ENCODE measurements at regions not wholly inside any gene's neighbourhood (a gene's known extent, or its start where the extent isn't known, plus 50 kb on each side); places are given as distances from the start of the nearest gene placed in this dataset.
"Not testable (repeated sequence)": the region's sequence is repeated elsewhere in the genome, so short reads cannot be mapped to it uniquely, and the experiment has no call there.

DNA sequence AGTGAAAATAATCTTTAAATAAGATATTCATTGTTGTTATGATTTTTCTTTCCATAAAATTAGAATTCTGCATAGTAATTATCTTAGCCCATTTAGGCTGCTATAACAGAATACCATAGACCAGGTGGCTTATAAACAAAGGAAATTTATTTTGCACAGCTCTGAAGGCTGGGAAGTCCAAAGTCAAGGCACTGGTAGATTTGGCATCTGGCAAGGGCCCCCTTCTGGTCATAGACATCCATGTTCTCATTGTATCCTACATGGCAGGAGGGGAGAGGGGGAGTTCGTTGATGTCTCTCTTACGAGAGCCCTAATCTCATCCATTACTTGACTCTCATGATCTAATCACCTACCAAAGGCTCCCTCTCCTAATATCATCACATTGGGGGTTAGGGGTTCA is 175.0 kb upstream of the CCN2 start:
- H3K9me3 ChIP-seq (ENCODE audit: control insufficient read depth, low read length): no peaks in the 10 kb centered on the region
- no peak for DNase-seq (ENCODE audit: low read depth)
- no peak overlapping the region for H3K4me3 ChIP-seq (ENCODE audit: low read length)

DNA sequence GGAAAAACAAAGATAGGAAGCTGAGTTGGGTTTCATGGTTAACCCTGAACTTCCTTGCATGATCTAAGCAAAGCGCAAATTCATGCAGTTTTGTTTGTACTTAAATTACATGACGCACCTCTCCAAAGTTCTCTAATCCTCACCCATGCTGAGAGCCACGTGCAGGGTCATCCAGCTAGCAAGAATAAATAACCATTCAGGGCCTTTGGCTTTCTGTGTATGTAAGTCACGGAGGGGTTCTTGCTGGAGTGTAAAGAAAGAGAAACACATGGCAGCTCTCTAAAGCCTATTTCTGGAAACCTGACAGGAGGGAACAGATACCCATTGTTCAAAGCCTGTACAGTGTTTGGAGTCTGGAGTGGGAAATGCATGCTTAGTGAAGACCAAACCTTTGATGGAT is 171.7 kb upstream of the CCN2 start:
- Histone ChIP-seq H3K4me3 (ENCODE audit: low read length) (no peak overlapping the region), H3K9me3 (ENCODE audit: control insufficient read depth, low read length) (no peaks in the 10 kb centered on the region), H3K27me3 (replicated peaks; ENCODE audit: control insufficient read depth, insufficient read depth, low read length) (no peaks in the 10 kb centered on the region), H3K4me1 (ENCODE audit: control insufficient read depth, insufficient read depth, low read length) (peaks cover 6% of the 10 kb centered on the region), H3K9ac (ENCODE audit: low read length) (no peak overlapping the region), H3K36me3 (ENCODE audit: control insufficient read depth, insufficient read depth, low read length, severe bottlenecking) (no peaks in the 10 kb centered on the region)
- DNase-seq (ENCODE audit: low read depth): peak; percentile 49

More for the DNA sequence above, 175.0 kb upstream of the CCN2 start:
- H3K36me3 ChIP-seq (ENCODE audit: control insufficient read depth, insufficient read depth, low read length, severe bottlenecking): no peaks in the 10 kb centered on the region
- H3K9ac ChIP-seq (ENCODE audit: low read length): no peak overlapping the region
- peaks cover 15% of the 10 kb centered on the region for H3K4me1 ChIP-seq (ENCODE audit: control insufficient read depth, insufficient read depth, low read length)
- no peaks in the 10 kb centered on the region for H3K27me3 ChIP-seq (replicated peaks; ENCODE audit: control insufficient read depth, insufficient read depth, low read length)

DNA sequence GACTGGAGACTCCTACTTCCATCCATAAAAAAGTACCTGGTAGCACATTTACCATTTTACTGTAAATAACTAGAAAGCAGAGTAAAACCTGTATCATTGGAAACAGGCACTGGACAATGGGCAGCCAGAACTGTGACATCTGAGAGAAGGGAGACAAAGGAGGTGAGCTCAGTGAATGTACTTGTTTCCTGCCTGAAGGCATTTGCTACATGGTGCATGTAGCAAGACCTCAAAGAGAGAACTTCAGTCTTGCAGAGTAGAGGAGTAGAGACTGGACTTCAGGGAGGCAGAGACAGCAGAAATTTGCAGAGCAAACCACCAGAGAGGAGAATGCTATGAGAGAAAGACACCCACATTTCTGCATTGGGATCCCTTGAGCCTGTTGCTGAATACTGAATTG is 171.0 kb upstream of the CCN2 start:
- Histone ChIP-seq H3K4me3 (ENCODE audit: low read length) (no peak overlapping the region), H3K9me3 (ENCODE audit: control insufficient read depth, low read length) (no peaks in the 10 kb centered on the region), H3K9ac (ENCODE audit: low read length) (no peak overlapping the region), H3K36me3 (ENCODE audit: control insufficient read depth, insufficient read depth, low read length, severe bottlenecking) (no peaks in the 10 kb centered on the region), H3K27me3 (replicated peaks; ENCODE audit: control insufficient read depth, insufficient read depth, low read length) (no peaks in the 10 kb centered on the region), H3K4me1 (ENCODE audit: control insufficient read depth, insufficient read depth, low read length) (peaks cover 6% of the 10 kb centered on the region)
- DNase-seq (ENCODE audit: low read depth): no peak

DNA sequence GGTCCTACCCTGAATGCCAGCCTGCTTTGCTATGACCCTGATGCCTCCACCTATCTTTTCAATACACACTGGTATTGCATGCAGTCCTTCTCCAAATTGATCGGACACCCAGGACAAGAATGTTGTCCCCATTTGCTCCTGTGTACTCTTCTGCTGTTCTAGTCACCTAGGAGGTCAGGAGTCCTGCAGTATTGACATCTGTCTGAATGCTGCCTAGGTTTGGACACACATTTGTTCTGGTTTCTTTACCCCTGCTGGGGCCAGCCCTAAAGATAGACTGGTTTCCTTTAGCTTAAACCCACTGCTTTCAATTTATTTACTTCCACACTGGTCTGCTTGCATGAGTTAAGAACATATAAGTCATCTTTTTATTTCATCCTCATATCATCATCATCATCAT is 167.0 kb upstream of the CCN2 start:
- DNase-seq (ENCODE audit: low read depth): no peak
- Histone ChIP-seq H3K9ac (ENCODE audit: low read length) (no peak overlapping the region), H3K27me3 (replicated peaks; ENCODE audit: control insufficient read depth, insufficient read depth, low read length) (no peaks in the 10 kb centered on the region), H3K4me1 (ENCODE audit: control insufficient read depth, insufficient read depth, low read length) (peaks cover 5% of the 10 kb centered on the region), H3K4me3 (ENCODE audit: low read length) (no peak overlapping the region), H3K9me3 (ENCODE audit: control insufficient read depth, low read length) (no peaks in the 10 kb centered on the region), H3K36me3 (ENCODE audit: control insufficient read depth, insufficient read depth, low read length, severe bottlenecking) (no peaks in the 10 kb centered on the region)

DNA sequence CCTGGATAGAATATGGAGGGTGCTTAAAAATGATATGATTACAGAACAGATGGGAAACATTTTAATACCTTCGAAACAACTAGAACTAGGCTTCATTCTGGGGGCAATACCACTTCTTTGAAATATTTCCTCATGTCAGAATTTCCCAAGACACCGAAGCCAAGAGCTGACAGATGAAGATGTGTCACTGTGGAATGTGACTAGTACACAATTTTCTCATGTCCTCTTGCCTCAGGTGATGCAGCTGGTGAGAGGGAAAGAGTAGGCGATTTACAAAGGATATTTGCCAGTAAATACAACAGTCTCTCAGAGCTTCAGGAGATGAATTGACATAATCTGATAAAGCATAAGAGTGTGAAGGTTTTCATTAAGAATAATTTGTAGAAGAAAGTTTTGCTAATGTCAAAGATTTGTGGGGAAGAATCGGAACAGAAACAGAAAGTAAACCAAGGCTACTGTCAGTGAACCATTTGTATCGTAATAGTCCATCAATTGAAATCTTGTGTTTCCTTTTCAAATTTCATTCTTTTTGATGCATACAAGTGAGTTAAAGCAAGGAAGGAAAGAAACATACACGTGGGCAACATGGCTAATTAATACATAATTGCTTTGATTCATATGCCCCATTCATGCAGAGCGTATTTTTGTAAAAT is 164.7 kb upstream of the CCN2 start:
- DNase-seq (ENCODE audit: low read depth): no peak
- H3K9me3 ChIP-seq (ENCODE audit: control insufficient read depth, low read length): no peaks in the 10 kb centered on the region
- peak overlapping the region; percentile 68 for H3K4me3 ChIP-seq (ENCODE audit: low read length)
- H3K9ac ChIP-seq (ENCODE audit: low read length): peak overlapping the region; percentile 48
- no peaks in the 10 kb centered on the region for H3K27me3 ChIP-seq (replicated peaks; ENCODE audit: control insufficient read depth, insufficient read depth, low read length)
- no peaks in the 10 kb centered on the region for H3K36me3 ChIP-seq (ENCODE audit: control insufficient read depth, insufficient read depth, low read length, severe bottlenecking)
- peaks cover 5% of the 10 kb centered on the region for H3K4me1 ChIP-seq (ENCODE audit: control insufficient read depth, insufficient read depth, low read length)

DNA sequence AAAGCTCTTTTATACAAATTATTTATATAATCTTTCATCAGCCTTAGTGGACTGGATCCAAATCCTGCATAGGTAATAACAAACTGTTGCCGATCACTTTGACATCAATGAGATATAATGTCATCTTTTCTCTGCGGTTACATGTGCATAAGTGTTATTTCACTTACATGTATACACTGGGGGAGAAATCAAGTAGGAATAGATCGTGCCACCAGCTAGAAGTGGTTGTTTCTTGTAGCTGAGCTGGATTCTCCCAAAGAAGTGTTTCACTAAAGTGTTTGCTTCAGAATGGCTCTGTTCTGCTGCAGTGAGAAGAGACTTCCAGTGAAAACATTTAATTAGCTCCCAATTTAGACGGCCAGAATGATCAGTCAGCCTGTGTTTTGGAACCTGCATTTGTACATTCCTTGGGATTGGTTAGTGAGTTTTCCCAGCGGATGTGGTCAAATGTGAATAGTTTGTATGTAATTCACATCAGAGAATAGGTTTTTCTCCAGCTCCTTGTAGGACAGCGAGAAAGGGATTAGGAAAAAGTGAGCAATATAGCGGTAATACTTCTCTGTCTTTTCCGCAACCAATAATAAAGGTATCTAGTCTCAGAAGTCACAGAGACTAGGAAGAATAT is 163.1 kb upstream of the CCN2 start:
- peaks cover 5% of the 10 kb centered on the region for H3K4me1 ChIP-seq (ENCODE audit: control insufficient read depth, insufficient read depth, low read length)
- no peak overlapping the region for H3K4me3 ChIP-seq (ENCODE audit: low read length)
- H3K9me3 ChIP-seq (ENCODE audit: control insufficient read depth, low read length): peaks cover 8% of the 10 kb centered on the region
- no peak overlapping the region for H3K9ac ChIP-seq (ENCODE audit: low read length)
- H3K36me3 ChIP-seq (ENCODE audit: control insufficient read depth, insufficient read depth, low read length, severe bottlenecking): no peaks in the 10 kb centered on the region
- peak; percentile 39 for DNase-seq (ENCODE audit: low read depth)
- H3K27me3 ChIP-seq (replicated peaks; ENCODE audit: control insufficient read depth, insufficient read depth, low read length): no peaks in the 10 kb centered on the region

DNA sequence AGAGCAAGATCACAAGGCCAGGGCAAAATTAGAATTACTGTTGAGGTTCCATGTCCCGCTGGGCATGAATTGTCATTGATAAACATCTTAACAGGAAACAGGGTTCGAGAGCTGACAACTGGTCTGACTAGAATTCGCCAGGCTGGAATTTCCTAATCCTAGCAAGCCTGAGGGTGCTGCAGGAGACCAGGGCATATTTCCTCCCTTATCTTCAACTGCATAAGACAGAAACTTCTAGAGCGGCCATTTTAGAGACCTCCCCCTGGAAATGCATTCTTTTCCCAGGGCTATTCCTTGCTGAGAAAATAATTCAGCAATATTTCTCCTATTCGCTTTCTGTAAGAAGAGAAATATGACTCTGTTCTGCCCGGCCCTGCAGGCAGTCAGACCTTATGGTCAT is 158.6 kb upstream of the CCN2 start:
- DNase-seq (ENCODE audit: low read depth); H3K9ac ChIP-seq (ENCODE audit: low read length); H3K4me3 ChIP-seq (ENCODE audit: low read length); H3K4me1 ChIP-seq (ENCODE audit: control insufficient read depth, insufficient read depth, low read length); H3K36me3 ChIP-seq (ENCODE audit: control insufficient read depth, insufficient read depth, low read length, severe bottlenecking); H3K27me3 ChIP-seq (replicated peaks; ENCODE audit: control insufficient read depth, insufficient read depth, low read length): not testable (repeated sequence)
- H3K9me3 ChIP-seq (ENCODE audit: control insufficient read depth, low read length): peaks cover 14% of the 10 kb centered on the region

DNA sequence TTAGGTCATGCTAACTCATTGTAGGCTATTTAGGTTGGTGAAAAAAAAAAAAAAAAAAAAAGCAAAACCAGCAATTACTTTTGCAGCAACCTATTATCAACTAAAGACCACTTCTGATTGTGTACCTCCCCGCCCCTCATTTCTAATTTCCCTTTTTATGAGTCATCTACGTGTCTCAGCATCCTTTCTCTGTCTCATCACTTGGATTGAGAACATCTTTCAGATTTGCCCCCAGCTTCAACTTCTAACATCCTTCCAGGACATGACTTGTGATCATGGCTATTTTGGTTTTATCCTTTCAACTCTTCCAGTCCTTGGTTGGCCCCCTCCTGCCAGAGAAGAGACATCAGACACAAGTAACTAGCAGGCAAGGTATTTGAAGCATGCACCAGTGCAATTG is 156.7 kb upstream of the CCN2 start:
- Histone ChIP-seq H3K4me3 (ENCODE audit: low read length) (no peak overlapping the region), H3K4me1 (ENCODE audit: control insufficient read depth, insufficient read depth, low read length) (no peaks in the 10 kb centered on the region), H3K36me3 (ENCODE audit: control insufficient read depth, insufficient read depth, low read length, severe bottlenecking) (no peaks in the 10 kb centered on the region), H3K27me3 (replicated peaks; ENCODE audit: control insufficient read depth, insufficient read depth, low read length) (no peaks in the 10 kb centered on the region), H3K9me3 (ENCODE audit: control insufficient read depth, low read length) (peaks cover 14% of the 10 kb centered on the region), H3K9ac (ENCODE audit: low read length) (no peak overlapping the region)
- no peak for DNase-seq (ENCODE audit: low read depth)

DNA sequence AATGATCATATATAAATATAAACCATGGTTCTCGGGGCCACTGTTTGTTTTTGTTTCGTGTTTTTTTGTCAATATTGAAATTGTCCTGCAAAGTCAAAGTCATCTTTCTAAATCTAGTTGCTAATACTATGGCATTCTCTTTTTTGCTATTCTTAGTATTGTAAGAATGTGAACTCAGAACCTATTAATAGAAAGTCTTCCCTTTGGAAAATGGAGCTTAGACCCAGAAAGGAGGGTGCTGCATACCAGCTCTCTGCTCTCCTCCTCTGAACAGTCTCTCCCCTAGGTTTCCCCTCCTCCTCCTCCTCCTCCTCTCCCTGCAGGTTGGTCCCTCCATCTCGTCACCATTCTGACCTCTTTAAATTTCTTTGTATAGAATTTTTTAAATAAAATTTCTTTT is 150.4 kb upstream of the CCN2 start:
- Histone ChIP-seq H3K4me1 (ENCODE audit: control insufficient read depth, insufficient read depth, low read length) (no peaks in the 10 kb centered on the region), H3K36me3 (ENCODE audit: control insufficient read depth, insufficient read depth, low read length, severe bottlenecking) (no peaks in the 10 kb centered on the region), H3K9ac (ENCODE audit: low read length) (no peak overlapping the region), H3K4me3 (ENCODE audit: low read length) (no peak overlapping the region), H3K27me3 (replicated peaks; ENCODE audit: control insufficient read depth, insufficient read depth, low read length) (no peaks in the 10 kb centered on the region), H3K9me3 (ENCODE audit: control insufficient read depth, low read length) (no peaks in the 10 kb centered on the region)
- DNase-seq (ENCODE audit: low read depth): no peak

DNA sequence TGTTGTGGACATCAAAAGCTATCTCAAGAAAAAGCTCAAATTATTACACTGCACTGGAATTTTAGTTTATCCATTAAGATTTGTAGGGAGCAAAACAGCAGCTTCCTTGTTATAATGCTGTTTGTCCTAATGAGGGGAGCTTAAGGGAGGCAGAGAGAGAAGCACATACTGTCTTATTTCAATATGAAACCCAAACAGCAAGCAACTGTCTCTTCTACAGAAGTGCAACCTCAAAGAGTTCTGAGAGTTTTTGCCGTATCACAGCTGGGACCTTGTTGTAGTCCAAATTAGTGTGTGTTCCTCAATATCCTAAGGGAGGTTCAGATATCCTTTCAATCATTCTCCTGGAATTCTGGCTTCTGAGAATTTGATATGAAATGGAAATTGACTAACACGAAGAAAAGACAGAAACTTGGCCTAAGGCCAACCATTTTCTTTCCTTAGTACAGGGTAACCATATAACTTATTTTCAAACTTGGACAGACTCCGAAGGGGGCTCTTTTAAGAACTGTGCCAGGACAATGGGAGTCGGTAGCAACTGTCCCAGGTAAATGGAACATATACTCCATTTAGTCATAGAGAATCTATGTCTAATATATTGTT is 149.3 kb upstream of the CCN2 start:
- H3K9ac ChIP-seq (ENCODE audit: low read length): no peak overlapping the region
- no peak overlapping the region for H3K4me3 ChIP-seq (ENCODE audit: low read length)
- H3K36me3 ChIP-seq (ENCODE audit: control insufficient read depth, insufficient read depth, low read length, severe bottlenecking): no peaks in the 10 kb centered on the region
- peaks cover 5% of the 10 kb centered on the region for H3K4me1 ChIP-seq (ENCODE audit: control insufficient read depth, insufficient read depth, low read length)
- H3K9me3 ChIP-seq (ENCODE audit: control insufficient read depth, low read length): no peaks in the 10 kb centered on the region
- DNase-seq (ENCODE audit: low read depth): no peak
- H3K27me3 ChIP-seq (replicated peaks; ENCODE audit: control insufficient read depth, insufficient read depth, low read length): no peaks in the 10 kb centered on the region

DNA sequence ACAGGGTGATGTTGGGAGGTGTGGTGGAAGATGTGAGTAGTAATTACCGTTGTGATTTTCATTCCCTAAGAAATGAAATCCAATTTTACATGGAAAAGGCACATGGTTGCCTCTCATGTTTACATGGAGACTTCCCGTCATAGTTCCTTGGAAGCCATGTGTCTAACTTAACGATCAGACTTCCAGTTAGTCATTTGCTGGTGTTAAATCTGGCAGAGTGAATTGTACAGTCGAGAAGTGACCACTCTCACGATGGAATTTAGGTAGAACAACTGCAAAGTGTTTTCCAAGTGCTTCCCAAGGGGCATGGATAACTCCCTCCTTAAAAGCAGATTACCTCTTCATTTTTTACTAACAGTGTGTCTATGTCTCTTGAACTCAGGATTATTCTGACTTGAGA is 145.8 kb upstream of the CCN2 start:
- no peak for DNase-seq (ENCODE audit: low read depth)
- no peaks in the 10 kb centered on the region for H3K27me3 ChIP-seq (replicated peaks; ENCODE audit: control insufficient read depth, insufficient read depth, low read length)
- no peak overlapping the region for H3K9ac ChIP-seq (ENCODE audit: low read length)
- no peak overlapping the region for H3K4me3 ChIP-seq (ENCODE audit: low read length)
- peaks cover 5% of the 10 kb centered on the region for H3K4me1 ChIP-seq (ENCODE audit: control insufficient read depth, insufficient read depth, low read length)
- no peaks in the 10 kb centered on the region for H3K9me3 ChIP-seq (ENCODE audit: control insufficient read depth, low read length)
- H3K36me3 ChIP-seq (ENCODE audit: control insufficient read depth, insufficient read depth, low read length, severe bottlenecking): no peaks in the 10 kb centered on the region
